ENCODE measurements at regions not wholly inside any gene's neighbourhood (a gene's known extent, or its start where the extent isn't known, plus 50 kb on each side); places are given as distances from the start of the nearest gene placed in this dataset.

DNA sequence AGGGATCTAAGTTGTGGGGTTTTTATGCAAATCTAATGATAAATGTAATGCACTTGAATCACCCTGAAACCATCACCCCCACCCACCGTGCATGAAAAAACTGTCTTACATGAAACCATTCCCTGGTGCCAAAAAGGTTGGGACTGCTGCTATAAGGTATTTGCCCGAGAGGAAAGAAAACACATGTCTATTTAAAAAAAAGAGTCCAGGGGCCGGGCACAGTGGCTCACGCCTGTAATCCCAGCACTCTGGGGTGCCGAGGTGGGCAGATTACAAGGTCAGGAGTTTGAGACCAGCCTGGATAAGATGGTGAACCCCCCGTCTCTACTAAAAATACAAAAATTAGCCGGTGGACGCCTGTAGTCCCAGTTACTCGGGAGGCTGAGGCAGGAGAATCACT, 1372.8 kb upstream of the CDH2 start:
- no peak for TF ChIP-seq GATA2 (IDR thresholded peaks at IDR 0.05; ENCODE audit: low read depth, low read length)
- no peak for TF ChIP-seq GATA3 (IDR thresholded peaks at IDR 0.05; ENCODE audit: low read depth, low read length)

Data from SH-SY5Y (cell line).